OCI-LY1 (cell line): ENCODE measurements at regions not wholly inside any gene's neighbourhood (a gene's known extent, or its start where the extent isn't known, plus 50 kb on each side); places are given as distances from the start of the nearest gene placed in this dataset.

Experiments
- CTCF ChIP-seq: fragments of 200-600 bp; sonication (generic), shearing (Covaris generic); IDR thresholded peaks from 2 replicates; pipeline ENCODE4 v1.5.1; 2017; ENCODE audit warnings: mild to moderate bottlenecking, antibody characterized with exemption, low read length, moderate library complexity, mixed read lengths
- EZH2 ChIP-seq: fragments of 200-600 bp; sonication (generic), shearing (Covaris generic); IDR thresholded peaks from 2 replicates; pipeline ENCODE4 v1.8.0; 2017; ENCODE audit warnings: borderline replicate concordance, mixed run types, mild to moderate bottlenecking, antibody characterized with exemption, low read length, moderate library complexity, mixed read lengths

GRCh38 chr3:42014458-42014920, 52.6 kb upstream of the ULK4 start:
- TF ChIP-seq CTCF (no peak), EZH2 (no peak)
